Thyroid gland (tissue), 4 donors: ENCODE measurements at regions not wholly inside any gene's neighbourhood (a gene's known extent, or its start where the extent isn't known, plus 50 kb on each side); places are given as distances from the start of the nearest gene placed in this dataset.

Experiments used
- DNase-seq, 2 donors: peaks; one replicate each; pipeline ENCODE4 v3.0.0-alpha.2; 2019
- H3K27ac ChIP-seq, 3 donors: fragments of 200-600 bp; sonication (generic); 1 replicate in 2 of 3; 2 replicates in 1 of 3; pipeline ENCODE4 v1.5.1; 2016 to 2019; ENCODE audit warnings: mild to moderate bottlenecking in 1 of 3, moderate library complexity in 1 of 3
- H3K27me3 ChIP-seq: fragments of 200-600 bp; sonication (generic); one replicate; pipeline ENCODE4 v1.5.1; 2019
- H3K36me3 ChIP-seq, 2 donors: fragments of 200-600 bp; sonication (generic); one replicate each; pipeline ENCODE4 v1.5.1; 2016 to 2019
- H3K4me1 ChIP-seq, 2 donors: fragments of 200-600 bp; sonication (generic); one replicate each; pipeline ENCODE4 v1.5.1; 2017 to 2019
- H3K4me3 ChIP-seq, 3 donors: fragments of 200-600 bp; sonication (generic); replicated peaks in 1 of 3; 1 replicate in 2 of 3; 2 replicates in 1 of 3; pipeline ENCODE4 v1.5.1; 2016; ENCODE audit warnings: mild to moderate bottlenecking in 1 of 3
- H3K9me3 ChIP-seq: fragments of 200-600 bp; sonication (generic); one replicate; pipeline ENCODE4 v1.5.1; 2017
- CTCF ChIP-seq, 6 experiments: fragments of 200-600 bp in 3 of 6; fragments of 450-650 bp in 3 of 6; sonication (generic) in 3 of 6; IDR thresholded peaks; one replicate each; pipeline ENCODE4 v1.5.1; 2016 to 2019; ENCODE audit warnings: antibody characterized with exemption in 6 of 6, mild to moderate bottlenecking in 2 of 6, inconsistent platforms in 1 of 6, moderate library complexity in 1 of 6
- POLR2A ChIP-seq, 2 donors: fragments of 450-650 bp; IDR thresholded peaks; one replicate each; pipeline ENCODE4 v1.6.1; 2017; ENCODE audit warnings: antibody characterized with exemption in 2 of 2, mild to moderate bottlenecking in 2 of 2, moderate library complexity in 1 of 2
- WGBS, 2 donors: methylation state at CpG; one replicate each; pipeline ENCODE4 v1.1.5; 2017; 5-methylcytosine and 5-hydroxymethylcytosine counted together
- intact Hi-C: fragments of 100-400 bp; cut with DNase I; formaldehyde crosslinking; loops from one replicate; pipeline ENCODE4 v1.15.1; 2023

- no peak overlapping the region for H3K27ac ChIP-seq
- intact Hi-C loops = loop anchor here (10.0 kb wide), 1 partner anchor 572 kb away; no protein-coding TSS in a partner anchor
- H3K9me3 ChIP-seq = no peaks in the 10 kb centered on the region
- TF ChIP-seq CTCF (IDR thresholded peaks at IDR 0.05) (no peak), POLR2A (IDR thresholded peaks at IDR 0.05) (no peak)
- H3K4me1 ChIP-seq = no peaks in the 10 kb centered on the region
- no peak for DNase-seq
- H3K4me3 ChIP-seq = no peak overlapping the region
- WGBS, 2 donors = 90% methylated on average over 14 to 15 of the region's 15 CpGs
- H3K27me3 ChIP-seq = no peaks in the 10 kb centered on the region
- no peaks in the 10 kb centered on the region for H3K36me3 ChIP-seq
Measured at GRCh38 chr14:101236496-101237251, 324.6 kb upstream of the DIO3 start.

GRCh38 chr14:101237252-101237616 is 324.1 kb upstream of the DIO3 start:
- TF ChIP-seq CTCF (IDR thresholded peaks at IDR 0.05) (no peak), POLR2A (IDR thresholded peaks at IDR 0.05) (no peak)
- 75 to 78% methylated on average over 9 of the region's 9 CpGs for WGBS, 2 donors

GRCh38 chr14:101239065-101239464 is 322.2 kb upstream of the DIO3 start:
- DNase-seq = no peak
- H3K4me1 ChIP-seq = no peaks in the 10 kb centered on the region
- H3K36me3 ChIP-seq = no peaks in the 10 kb centered on the region
- H3K27me3 ChIP-seq = no peaks in the 10 kb centered on the region
- H3K4me3 ChIP-seq = no peak overlapping the region
- no peak overlapping the region for H3K27ac ChIP-seq
- intact Hi-C loops = loop anchor here (10.0 kb wide), 1 partner anchor 574 kb away; no protein-coding TSS in a partner anchor
- no peaks in the 10 kb centered on the region for H3K9me3 ChIP-seq
- 46 to 51% methylated on average over 8 to 9 of the region's 9 CpGs for WGBS, 2 donors
- TF ChIP-seq POLR2A (IDR thresholded peaks at IDR 0.05) = no peak
- TF ChIP-seq CTCF (IDR thresholded peaks at IDR 0.05) = no peak

More at GRCh38 chr14:101237252-101237616, 324.1 kb upstream of the DIO3 start:
- intact Hi-C loops = loop anchor here (10.0 kb wide), 1 partner anchor 572 kb away; no protein-coding TSS in a partner anchor
- Histone ChIP-seq H3K4me3 (no peak overlapping the region), H3K27me3 (no peaks in the 10 kb centered on the region), H3K4me1 (no peaks in the 10 kb centered on the region), H3K9me3 (no peaks in the 10 kb centered on the region), H3K27ac (no peak overlapping the region), H3K36me3 (no peaks in the 10 kb centered on the region)
- DNase-seq = no peak

- DNase-seq = no peak
- intact Hi-C loops = no loop called here
- Histone ChIP-seq H3K27me3 (no peaks in the 10 kb centered on the region), H3K9me3 (no peaks in the 10 kb centered on the region), H3K4me3 (no peak overlapping the region), H3K36me3 (no peaks in the 10 kb centered on the region), H3K4me1 (no peaks in the 10 kb centered on the region), H3K27ac (no peak overlapping the region)
- TF ChIP-seq POLR2A (IDR thresholded peaks at IDR 0.05) = no peak
- no peak for TF ChIP-seq CTCF (IDR thresholded peaks at IDR 0.05)
- WGBS, 2 donors = 79 to 100% methylated on average over 2 of the region's 2 CpGs
Measured at GRCh38 chr14:101241147-101241546, 320.1 kb upstream of the DIO3 start.

- H3K36me3 ChIP-seq = no peaks in the 10 kb centered on the region
- TF ChIP-seq CTCF (IDR thresholded peaks at IDR 0.05) (no peak), POLR2A (IDR thresholded peaks at IDR 0.05) (no peak)
- WGBS, 2 donors = 76 to 78% methylated on average over 9 to 10 of the region's 10 CpGs
- no peak overlapping the region for H3K4me3 ChIP-seq
- H3K27me3 ChIP-seq = no peaks in the 10 kb centered on the region
- no peaks in the 10 kb centered on the region for H3K4me1 ChIP-seq
- DNase-seq = no peak
- intact Hi-C loops = no loop called here
- no peak overlapping the region for H3K27ac ChIP-seq
- H3K9me3 ChIP-seq = no peaks in the 10 kb centered on the region
Measured at GRCh38 chr14:101241807-101242278, 319.5 kb upstream of the DIO3 start.
